Spleen (tissue), 11 donors: ENCODE measurements at regions not wholly inside any gene's neighbourhood (a gene's known extent, or its start where the extent isn't known, plus 50 kb on each side); places are given as distances from the start of the nearest gene placed in this dataset.

Experiments used
- DNase-seq: peaks from one replicate; pipeline ENCODE4 v3.0.0-alpha.2; 2020
- H3K27ac ChIP-seq, 8 donors: fragments of 200-600 bp; sonication (generic) in 7 of 8; 1 replicate in 4 of 8; 2 replicates in 4 of 8; pipeline versions ENCODE4 v1.5.0 to v1.8.0; 2016 to 2021; ENCODE audit warnings: inconsistent platforms in 4 of 8, mild to moderate bottlenecking in 4 of 8, moderate library complexity in 1 of 8
- H3K27me3 ChIP-seq, 7 donors: fragments of 200-600 bp; sonication (generic) in 6 of 7; replicated peaks in 1 of 7; 1 replicate in 4 of 7; 2 replicates in 3 of 7; pipeline versions ENCODE4 v1.5.0 to v1.8.0; 2016 to 2021; ENCODE audit warnings: inconsistent platforms in 3 of 7, mild to moderate bottlenecking in 1 of 7
- H3K36me3 ChIP-seq, 6 donors: fragments of 200-600 bp; sonication (generic) in 5 of 6; 1 replicate in 4 of 6; 2 replicates in 2 of 6; pipeline versions ENCODE4 v1.5.0 to v1.8.0; 2016 to 2021; ENCODE audit warnings: inconsistent platforms in 2 of 6
- H3K4me1 ChIP-seq, 6 donors: fragments of 200-600 bp; sonication (generic) in 5 of 6; 1 replicate in 3 of 6; 2 replicates in 3 of 6; pipeline versions ENCODE4 v1.5.0 to v1.8.0; 2016 to 2021; ENCODE audit warnings: inconsistent platforms in 3 of 6
- H3K4me3 ChIP-seq, 8 donors: fragments of 200-600 bp; sonication (generic) in 7 of 8; 1 replicate in 4 of 8; 2 replicates in 4 of 8; pipeline versions ENCODE4 v1.5.0 to v1.8.0; 2016 to 2021; ENCODE audit warnings: inconsistent platforms in 4 of 8, mild to moderate bottlenecking in 4 of 8, moderate library complexity in 2 of 8
- H3K9me3 ChIP-seq, 8 donors: fragments of 200-600 bp; sonication (generic) in 7 of 8; 1 replicate in 4 of 8; 2 replicates in 4 of 8; pipeline versions ENCODE4 v1.5.0 to v1.8.0; 2016 to 2021; ENCODE audit warnings: inconsistent platforms in 4 of 8
- POLR2A ChIP-seq, 3 donors: fragments of 450-650 bp; IDR thresholded peaks; one replicate each; pipeline ENCODE4 v1.5.1; 2017; ENCODE audit warnings: antibody characterized with exemption in 3 of 3, mild to moderate bottlenecking in 1 of 3
- POLR2AphosphoS5 ChIP-seq, 3 donors: sonication (generic); formaldehyde crosslinking; IDR thresholded peaks; one replicate each; pipeline ENCODE4 v1.5.1; 2017; ENCODE audit warnings: antibody characterized with exemption in 3 of 3
- WGBS, 5 donors: extraction: QIAGEN DNeasy Blood & Tissue Kit in 3 of 5; methylation state at CpG; one replicate each; pipeline versions ENCODE4 v1.1.5 to v1.1.7; 2013 to 2018; 5-methylcytosine and 5-hydroxymethylcytosine counted together
- intact Hi-C: fragments of 100-400 bp; cut with DNase I; formaldehyde crosslinking; loops from one replicate; pipeline ENCODE4 v1.15.0; 2023; ENCODE audit warnings: low total_unique reads
- TF ChIP-seq, protein P1 (sequence below), 11 experiments: fragments of 200-600 bp in 7 of 11; fragments of 450-650 bp in 4 of 11; sonication (generic) in 4 of 11; IDR thresholded peaks in 8 of 11; conservative IDR thresholded peaks in 3 of 11; 1 replicate in 7 of 11; 2 replicates in 4 of 11; pipeline versions ENCODE4 v1.4.0 to v1.8.0; 2016 to 2021; ENCODE audit warnings: antibody characterized with exemption in 11 of 11, inconsistent platforms in 4 of 11, mild to moderate bottlenecking in 1 of 11
- donor health status: healthy with polysubstance abuse.
- donor health status: DM: no; HTN: no; CAD: no; lungs with moderate emphysema.
- donor health status: DM: no; HTN: no; CAD: no.
- donor health status: Bipolar disorder and iron deficiency.
- donor health status: healthy.
- donor health status: DM: no; HTN: no; CAD: no.
- donor health status: DM: yes; HTN: yes; CAD: no.

GRCh38 chr2:10236571-10237391 lies 65.9 kb upstream of the HPCAL1 start:
- H3K27me3 ChIP-seq: peaks cover 0 to 35% (median 0%) of the 10 kb centered on the region in 7 donors

DNA sequence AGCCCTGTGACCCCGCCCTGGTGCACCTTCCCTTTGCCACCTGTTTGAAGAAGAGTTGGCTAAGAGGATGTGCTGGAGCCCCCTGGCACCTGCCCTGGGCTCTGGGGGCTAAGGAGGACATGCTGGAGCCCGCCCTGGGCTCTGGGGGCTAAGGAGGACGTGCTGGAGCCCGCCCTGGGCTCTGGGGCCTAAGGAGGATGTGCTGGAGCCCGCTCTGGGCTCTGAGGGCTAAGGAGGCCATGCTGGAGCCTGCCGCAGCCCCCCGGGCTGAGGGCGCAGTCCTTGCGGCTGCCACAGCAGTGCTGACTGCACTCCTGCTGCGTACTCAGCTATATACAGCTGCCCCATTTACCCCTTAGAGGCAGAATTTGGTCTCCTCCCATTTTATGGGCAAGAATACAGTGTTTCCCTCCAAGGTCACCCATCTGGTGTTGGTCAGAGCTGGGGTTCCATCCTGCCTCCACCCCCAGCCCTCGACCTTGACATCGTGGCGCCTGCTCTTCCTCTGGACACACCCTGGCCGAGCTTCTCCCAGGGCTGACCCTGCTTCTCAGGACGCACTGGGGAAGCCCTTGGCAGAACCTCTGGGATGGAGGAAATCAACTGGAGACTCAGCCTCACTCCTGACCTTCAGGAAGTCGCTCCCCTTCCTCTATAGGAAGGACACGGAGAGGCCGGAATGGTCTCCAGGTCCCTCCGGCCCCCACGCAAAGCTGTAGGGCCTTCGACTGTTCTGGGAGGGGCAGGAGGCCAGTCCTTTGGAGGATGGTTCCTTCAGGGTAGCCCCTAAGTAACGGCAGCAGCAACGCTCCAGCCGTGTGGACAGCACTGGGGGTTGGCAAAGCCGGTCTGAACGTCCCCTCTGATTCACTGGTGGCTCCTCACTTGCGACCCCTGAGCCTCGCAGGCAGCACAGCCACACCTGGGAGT lies 65.0 kb upstream of the HPCAL1 start:
- intact Hi-C loops: no loop called here
- DNase-seq: peak; percentile 69

More at GRCh38 chr2:10236571-10237391, 65.9 kb upstream of the HPCAL1 start:
- Histone ChIP-seq H3K36me3 (no peaks in the 10 kb centered on the region), H3K4me3 (no peak overlapping the region), H3K9me3 (no peaks in the 10 kb centered on the region), H3K27ac (peak overlapping the region in 1 of 8 donors; percentile 42), H3K4me1 (peaks cover 0 to 42% (median 2%) of the 10 kb centered on the region in 6 donors)
- peak; percentile 39 for DNase-seq
- no peak for TF ChIP-seq POLR2A (IDR thresholded peaks at IDR 0.05)
- intact Hi-C loops: no loop called here
- 71 to 81% (median 79%) methylated on average over 10 of the region's 10 CpGs for WGBS, 5 donors

DNA sequence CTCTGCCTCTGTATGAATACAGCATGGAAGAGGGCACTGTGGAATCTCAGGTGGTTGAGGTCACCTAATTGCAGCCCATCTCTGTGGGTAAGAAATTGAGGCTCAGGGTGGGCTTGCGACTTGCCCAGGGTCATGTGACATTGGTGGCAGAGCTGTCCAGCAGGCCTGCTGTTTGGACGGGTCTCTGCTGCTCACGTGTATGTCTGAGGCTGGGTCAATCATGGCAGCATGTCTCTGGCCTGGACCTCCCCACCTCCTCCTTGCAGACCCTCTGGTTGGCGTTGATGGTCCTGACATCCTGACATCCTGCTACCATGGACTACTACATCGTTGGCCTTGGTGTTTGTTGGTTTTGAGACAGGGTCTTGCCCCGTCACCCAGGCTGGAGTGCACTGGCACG lies 64.3 kb upstream of the HPCAL1 start:
- H3K4me1 ChIP-seq: peaks cover 0 to 42% (median 2%) of the 10 kb centered on the region in 6 donors
- intact Hi-C loops: no loop called here
- WGBS, 5 donors: 84 to 95% (median 90%) methylated on average over 2 to 7 of the region's 7 CpGs
- peaks cover 0 to 35% (median 0%) of the 10 kb centered on the region in 7 donors for H3K27me3 ChIP-seq
- no peak overlapping the region for H3K27ac ChIP-seq
- no peaks in the 10 kb centered on the region for H3K9me3 ChIP-seq
- TF ChIP-seq POLR2AphosphoS5 (IDR thresholded peaks at IDR 0.05) (no peak), POLR2A (IDR thresholded peaks at IDR 0.05) (no peak)
- TF ChIP-seq, protein P1, sequence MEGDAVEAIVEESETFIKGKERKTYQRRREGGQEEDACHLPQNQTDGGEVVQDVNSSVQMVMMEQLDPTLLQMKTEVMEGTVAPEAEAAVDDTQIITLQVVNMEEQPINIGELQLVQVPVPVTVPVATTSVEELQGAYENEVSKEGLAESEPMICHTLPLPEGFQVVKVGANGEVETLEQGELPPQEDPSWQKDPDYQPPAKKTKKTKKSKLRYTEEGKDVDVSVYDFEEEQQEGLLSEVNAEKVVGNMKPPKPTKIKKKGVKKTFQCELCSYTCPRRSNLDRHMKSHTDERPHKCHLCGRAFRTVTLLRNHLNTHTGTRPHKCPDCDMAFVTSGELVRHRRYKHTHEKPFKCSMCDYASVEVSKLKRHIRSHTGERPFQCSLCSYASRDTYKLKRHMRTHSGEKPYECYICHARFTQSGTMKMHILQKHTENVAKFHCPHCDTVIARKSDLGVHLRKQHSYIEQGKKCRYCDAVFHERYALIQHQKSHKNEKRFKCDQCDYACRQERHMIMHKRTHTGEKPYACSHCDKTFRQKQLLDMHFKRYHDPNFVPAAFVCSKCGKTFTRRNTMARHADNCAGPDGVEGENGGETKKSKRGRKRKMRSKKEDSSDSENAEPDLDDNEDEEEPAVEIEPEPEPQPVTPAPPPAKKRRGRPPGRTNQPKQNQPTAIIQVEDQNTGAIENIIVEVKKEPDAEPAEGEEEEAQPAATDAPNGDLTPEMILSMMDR (IDR thresholded peaks at IDR 0.05 in 8 of 11, conservative IDR thresholded peaks at IDR 0.05 in 3 of 11): no peak
- DNase-seq: peak; percentile 55
- no peaks in the 10 kb centered on the region for H3K36me3 ChIP-seq
- no peak overlapping the region for H3K4me3 ChIP-seq

More for the DNA sequence above, 65.0 kb upstream of the HPCAL1 start:
- Histone ChIP-seq H3K36me3 (no peaks in the 10 kb centered on the region), H3K27me3 (peaks cover 0 to 35% (median 0%) of the 10 kb centered on the region in 7 donors), H3K27ac (peak overlapping the region in 1 of 8 donors; percentile 42), H3K9me3 (no peaks in the 10 kb centered on the region), H3K4me3 (no peak overlapping the region), H3K4me1 (peaks cover 0 to 42% (median 2%) of the 10 kb centered on the region in 6 donors)
- TF ChIP-seq, protein P1 (IDR thresholded peaks at IDR 0.05 in 8 of 11, conservative IDR thresholded peaks at IDR 0.05 in 3 of 11): no peak
- no peak for TF ChIP-seq POLR2A (IDR thresholded peaks at IDR 0.05)
- TF ChIP-seq POLR2AphosphoS5 (IDR thresholded peaks at IDR 0.05): peak in 1 of 3 donors; percentile 34
- WGBS, 5 donors: 71 to 84% (median 75%) methylated on average over 15 to 28 of the region's 28 CpGs

GRCh38 chr2:10238991-10239485 lies 63.7 kb upstream of the HPCAL1 start:
- Histone ChIP-seq H3K27me3 (peaks cover 0 to 35% (median 0%) of the 10 kb centered on the region in 7 donors), H3K4me3 (no peak overlapping the region), H3K4me1 (peaks cover 0 to 42% (median 2%) of the 10 kb centered on the region in 6 donors), H3K36me3 (no peaks in the 10 kb centered on the region), H3K27ac (no peak overlapping the region), H3K9me3 (no peaks in the 10 kb centered on the region)
- WGBS, 5 donors: 75 to 87% (median 80%) methylated on average over 4 to 13 of the region's 13 CpGs
- intact Hi-C loops: no loop called here
- TF ChIP-seq, protein P1 (IDR thresholded peaks at IDR 0.05 in 8 of 11, conservative IDR thresholded peaks at IDR 0.05 in 3 of 11): no peak
- TF ChIP-seq POLR2AphosphoS5 (IDR thresholded peaks at IDR 0.05) (no peak), POLR2A (IDR thresholded peaks at IDR 0.05) (no peak)
- DNase-seq: peak; percentile 51
